Activated CD4-positive, alpha-beta T cell treated with anti-CD3 and anti-CD28 coated beads, Interleukin-2, amount 10 ng/mL, durations not matched to agents 7 days and 5 days (primary cell): ENCODE measurements at regions not wholly inside any gene's neighbourhood (a gene's known extent, or its start where the extent isn't known, plus 50 kb on each side); places are given as distances from the start of the nearest gene placed in this dataset.
"Not testable (repeated sequence)": the region's sequence is repeated elsewhere in the genome, so short reads cannot be mapped to it uniquely, and the experiment has no call there.

Experiments
- CTCF ChIA-PET: fragments of 350-600 bp; sonication (Branson Sonifier 250); formaldehyde crosslinking; loops from one replicate; lab custom pipeline; 2021; ENCODE audit warnings: antibody characterized with exemption; lab: Charles Lee
- POLR2A ChIA-PET: fragments of 350-600 bp; sonication (Branson Sonifier 250); formaldehyde crosslinking; loops from one replicate; lab custom pipeline; 2021; ENCODE audit warnings: antibody characterized with exemption; lab: Charles Lee
- DNase-seq: peaks from one replicate; pipeline ENCODE4 v3.0.0-alpha.2; 2020
- H3K27ac Mint-ChIP-seq: one replicate; pipeline ENCODE4 v1.8.0; 2021; ENCODE audit warnings: mild to moderate bottlenecking, moderate library complexity, mixed read lengths
- H3K27me3 Mint-ChIP-seq: one replicate; pipeline ENCODE4 v1.8.0; 2021; ENCODE audit warnings: mixed read lengths
- H3K36me3 Mint-ChIP-seq: one replicate; pipeline ENCODE4 v1.8.0; 2021; ENCODE audit warnings: low read depth, mixed read lengths
- H3K4me1 Mint-ChIP-seq: one replicate; pipeline ENCODE4 v1.8.0; 2021; ENCODE audit warnings: mixed read lengths
- H3K4me3 Mint-ChIP-seq: one replicate; pipeline ENCODE4 v1.8.0; 2021; ENCODE audit warnings: mild to moderate bottlenecking, moderate library complexity, mixed read lengths
- H3K9me3 Mint-ChIP-seq: one replicate; pipeline ENCODE4 v1.8.0; 2021; ENCODE audit warnings: mixed read lengths

DNA sequence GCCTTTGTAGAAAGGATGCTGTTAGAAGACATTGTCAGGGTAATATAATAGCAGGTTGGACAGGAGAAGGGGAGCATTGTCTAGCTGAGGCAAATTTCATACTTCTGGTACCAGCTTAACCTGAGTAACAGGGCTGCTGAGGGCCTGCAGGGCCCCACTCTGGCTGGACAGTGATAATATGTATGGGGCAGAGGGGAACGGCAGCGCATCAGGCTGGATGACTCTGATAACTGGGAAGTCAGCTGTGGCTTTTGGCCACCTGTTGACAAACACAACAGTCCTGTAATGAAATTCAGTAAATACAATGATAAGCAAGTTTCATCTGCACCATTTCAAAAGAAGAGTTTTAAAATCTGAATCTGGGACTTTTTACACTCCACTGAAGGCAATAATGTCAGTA is 259.9 kb upstream of the CNR1 start:
- POLR2A ChIA-PET = no interaction called here
- H3K27me3 Mint-ChIP-seq = peaks cover 3% of the 10 kb centered on the region
- no peaks in the 10 kb centered on the region for H3K9me3 Mint-ChIP-seq
- no peaks in the 10 kb centered on the region for H3K36me3 Mint-ChIP-seq
- CTCF ChIA-PET = no interaction called here
- H3K27ac Mint-ChIP-seq = no peak overlapping the region
- no peak for DNase-seq
- H3K4me3 Mint-ChIP-seq = no peak overlapping the region
- H3K4me1 Mint-ChIP-seq = no peaks in the 10 kb centered on the region

DNA sequence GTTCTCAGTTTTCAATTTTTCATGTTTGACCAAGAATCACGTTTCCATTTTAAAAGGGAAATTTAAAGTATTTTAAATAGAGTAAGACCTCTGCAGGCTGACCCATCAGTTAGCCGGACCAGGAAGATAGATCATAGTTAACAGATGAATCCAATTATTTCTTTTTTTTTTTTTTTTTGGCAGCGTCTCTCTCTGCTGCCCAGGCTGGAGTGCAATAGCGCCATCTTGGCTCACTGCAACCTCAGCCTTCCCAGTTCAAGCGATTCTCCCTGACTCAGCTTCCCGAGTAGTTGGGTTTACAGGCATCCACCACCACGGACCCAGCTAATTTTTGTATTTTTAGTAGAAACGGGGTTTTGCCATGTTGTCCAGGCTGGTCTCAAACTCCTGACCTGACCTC is 256.7 kb upstream of the CNR1 start:
- ChIA-PET CTCF (no interaction called here), POLR2A (no interaction called here)
- H3K36me3 Mint-ChIP-seq = no peaks in the 10 kb centered on the region
- peaks cover 4% of the 10 kb centered on the region for H3K9me3 Mint-ChIP-seq
- DNase-seq = no peak
- no peaks in the 10 kb centered on the region for H3K4me1 Mint-ChIP-seq
- H3K27ac Mint-ChIP-seq = no peak overlapping the region
- peaks cover 2% of the 10 kb centered on the region for H3K27me3 Mint-ChIP-seq
- no peak overlapping the region for H3K4me3 Mint-ChIP-seq

DNA sequence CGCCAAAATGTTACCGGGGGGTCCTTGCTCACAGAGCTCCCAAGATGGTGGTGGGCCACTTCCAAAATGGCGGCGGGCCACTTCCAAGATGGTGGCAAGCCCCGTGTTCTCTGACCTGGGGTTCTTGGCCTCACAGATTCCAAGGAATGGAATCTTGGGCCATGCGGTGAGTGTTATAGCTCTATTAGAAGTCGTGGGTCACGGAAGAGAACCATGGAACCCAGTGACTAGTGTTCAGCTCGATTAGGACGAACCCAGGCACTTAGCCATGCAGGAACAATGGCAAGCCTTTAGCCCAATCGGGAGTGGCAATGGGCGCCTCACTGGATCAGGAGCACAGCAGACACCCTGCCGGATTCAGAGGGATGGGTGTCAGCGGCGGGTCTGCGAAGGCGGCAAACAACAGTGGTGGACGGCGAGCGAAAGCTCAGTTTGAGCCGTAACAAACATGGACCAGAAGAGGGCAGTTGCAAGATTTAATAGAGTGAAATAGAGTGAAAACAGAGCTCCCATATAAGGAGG is 254.9 kb upstream of the CNR1 start:
- H3K9me3 Mint-ChIP-seq, CTCF ChIA-PET, POLR2A ChIA-PET, H3K4me1 Mint-ChIP-seq, H3K27ac Mint-ChIP-seq, DNase-seq, H3K4me3 Mint-ChIP-seq, H3K27me3 Mint-ChIP-seq, H3K36me3 Mint-ChIP-seq: not testable (repeated sequence)

DNA sequence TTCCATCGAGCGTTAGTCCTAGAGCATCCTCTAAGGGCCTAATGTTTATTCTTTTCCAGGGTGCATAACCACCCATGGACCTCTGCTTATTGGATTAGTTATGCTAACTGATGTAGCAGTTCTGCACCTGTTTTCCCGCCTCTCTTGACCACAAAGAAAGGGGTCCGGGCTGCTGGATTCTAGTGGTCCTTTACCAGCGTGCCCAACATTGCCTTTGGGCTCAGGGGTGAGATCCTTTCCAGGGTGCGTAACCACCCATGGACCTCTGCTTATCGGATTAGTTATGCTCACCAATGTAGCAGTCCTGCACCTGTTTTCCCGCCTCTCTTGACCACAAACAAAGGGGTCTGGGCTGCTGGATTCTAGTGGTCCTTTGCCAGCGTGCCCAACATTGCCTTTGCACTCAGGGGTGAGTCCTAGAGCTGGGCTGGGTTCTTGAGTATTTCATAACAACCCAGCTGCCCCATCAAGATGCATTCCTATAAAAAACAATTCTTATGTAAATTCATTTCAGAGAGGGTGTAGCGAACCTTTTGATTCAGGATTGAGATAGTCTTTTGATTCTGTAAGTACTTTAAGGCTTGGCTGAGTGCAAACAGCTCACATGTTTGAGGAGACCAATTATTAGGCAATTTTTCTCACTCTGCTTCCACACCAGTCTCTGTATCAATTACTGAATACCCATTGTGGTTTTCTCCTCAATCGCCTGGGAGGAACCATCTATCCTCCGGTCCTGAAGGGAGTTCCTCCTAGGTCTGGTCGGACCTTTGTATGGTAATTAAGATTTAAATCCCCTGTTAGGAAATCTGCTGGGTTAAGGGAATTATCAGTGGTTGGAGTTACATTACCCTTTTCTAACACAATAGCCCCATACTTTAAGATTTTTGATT is 253.0 kb upstream of the CNR1 start:
- H3K4me1 Mint-ChIP-seq, POLR2A ChIA-PET, H3K9me3 Mint-ChIP-seq, DNase-seq, H3K27me3 Mint-ChIP-seq, H3K4me3 Mint-ChIP-seq, H3K36me3 Mint-ChIP-seq, H3K27ac Mint-ChIP-seq, CTCF ChIA-PET: not testable (repeated sequence)

DNA sequence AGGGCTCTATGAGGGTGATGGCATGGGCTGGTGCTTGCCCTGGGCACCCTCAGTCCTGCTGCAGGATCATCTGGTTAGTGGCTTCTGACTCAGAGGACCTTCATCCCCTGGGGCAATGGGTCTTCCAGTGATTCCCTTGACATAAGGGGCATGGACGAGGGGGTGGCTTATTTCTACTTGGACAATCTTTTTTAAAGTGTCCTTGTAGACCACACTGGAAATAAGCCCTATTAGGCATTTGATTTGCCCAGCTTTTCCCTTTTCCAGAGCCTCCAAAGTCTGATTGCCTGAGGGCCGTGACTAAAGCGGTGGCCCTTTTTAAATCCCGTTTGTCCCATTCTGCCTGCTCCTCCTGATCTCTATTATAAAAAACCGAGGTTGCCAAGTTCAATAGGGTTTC is 251.2 kb upstream of the CNR1 start:
- DNase-seq, H3K4me3 Mint-ChIP-seq, POLR2A ChIA-PET, H3K27me3 Mint-ChIP-seq, H3K27ac Mint-ChIP-seq, H3K36me3 Mint-ChIP-seq, H3K4me1 Mint-ChIP-seq, H3K9me3 Mint-ChIP-seq, CTCF ChIA-PET: not testable (repeated sequence)

DNA sequence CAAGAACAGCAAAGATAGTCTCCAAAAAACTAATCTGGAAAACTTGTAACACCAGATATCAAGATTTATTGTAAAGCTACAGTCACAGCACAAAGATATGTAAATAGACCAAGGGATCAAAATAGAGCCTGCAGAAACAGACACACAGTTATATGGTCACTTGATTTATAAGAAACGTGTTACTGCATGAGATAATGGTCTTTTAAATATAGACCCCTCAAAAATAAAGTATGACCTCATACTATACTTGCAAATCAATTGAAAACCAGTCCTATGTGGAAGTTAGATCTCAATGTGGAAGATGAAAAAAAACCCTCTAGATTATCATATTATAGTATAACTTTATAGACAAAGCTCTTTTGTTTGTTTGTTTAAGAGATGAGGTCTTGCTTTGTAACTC is 247.3 kb upstream of the CNR1 start:
- POLR2A ChIA-PET = no interaction called here
- Mint-ChIP-seq H3K4me1 (no peaks in the 10 kb centered on the region), H3K27ac (no peak overlapping the region), H3K9me3 (no peaks in the 10 kb centered on the region), H3K36me3 (no peaks in the 10 kb centered on the region), H3K4me3 (no peak overlapping the region), H3K27me3 (no peaks in the 10 kb centered on the region)
- CTCF ChIA-PET = no interaction called here
- no peak for DNase-seq

DNA sequence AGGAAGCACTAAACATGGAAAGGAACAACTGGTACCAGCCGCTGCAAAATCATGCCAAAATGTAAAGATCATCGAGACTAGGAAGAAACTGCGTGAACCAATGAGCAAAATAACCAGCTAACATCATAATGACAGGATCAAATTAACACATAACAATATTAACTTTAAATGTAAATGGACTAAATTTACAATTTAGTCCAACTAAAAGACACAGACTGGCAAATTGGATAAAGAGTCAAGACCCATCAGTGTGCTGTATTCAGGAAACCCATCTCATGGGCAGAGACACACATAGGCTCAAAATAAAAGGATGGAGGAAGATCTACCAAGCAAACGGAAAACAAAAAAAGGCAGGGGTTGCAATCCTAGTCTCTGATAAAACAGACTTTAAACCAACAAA is 242.2 kb upstream of the CNR1 start:
- H3K27me3 Mint-ChIP-seq, H3K36me3 Mint-ChIP-seq, CTCF ChIA-PET, H3K4me1 Mint-ChIP-seq, H3K27ac Mint-ChIP-seq, POLR2A ChIA-PET, DNase-seq, H3K9me3 Mint-ChIP-seq, H3K4me3 Mint-ChIP-seq: not testable (repeated sequence)

DNA sequence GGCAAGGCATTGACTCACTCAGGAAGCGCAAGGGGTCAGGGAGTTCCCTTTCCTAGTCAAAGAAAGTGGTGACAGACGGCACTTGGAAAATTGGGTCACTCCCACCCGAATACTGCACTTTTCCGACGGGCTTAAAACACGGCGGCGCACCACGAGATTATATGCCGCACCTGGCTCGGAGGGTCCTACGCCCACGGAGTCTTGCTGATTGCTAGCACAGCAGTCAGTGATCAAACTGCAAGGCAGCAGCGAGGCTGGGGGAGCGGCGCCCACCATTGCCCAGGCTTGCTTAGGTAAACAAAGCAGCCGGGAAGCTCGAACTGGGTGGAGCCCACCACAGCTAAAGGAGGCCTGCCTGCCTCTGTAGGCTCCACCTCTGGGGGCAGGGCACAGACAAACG is 240.5 kb upstream of the CNR1 start:
- CTCF ChIA-PET, H3K27ac Mint-ChIP-seq, H3K27me3 Mint-ChIP-seq, H3K4me1 Mint-ChIP-seq, POLR2A ChIA-PET, H3K9me3 Mint-ChIP-seq, H3K4me3 Mint-ChIP-seq, DNase-seq, H3K36me3 Mint-ChIP-seq: not testable (repeated sequence)

DNA sequence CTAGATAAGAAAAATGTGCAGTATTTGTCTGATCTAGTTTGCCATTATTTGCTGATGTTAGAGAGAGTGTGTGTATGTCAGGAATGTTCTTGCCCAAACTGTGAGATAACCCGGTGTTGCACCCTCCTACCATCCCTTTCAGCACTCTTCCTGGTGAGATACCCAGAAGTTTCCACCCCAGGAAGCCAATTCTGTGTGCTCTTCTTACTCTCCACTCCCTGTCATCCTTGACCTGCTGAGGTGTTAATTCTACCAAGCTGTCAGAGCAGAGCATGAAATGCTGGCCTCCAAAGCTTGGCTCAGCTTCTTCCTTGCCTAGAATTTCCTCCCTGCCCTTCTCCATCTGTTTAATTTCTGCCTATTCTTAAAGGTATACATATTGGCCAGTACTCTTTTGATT is 237.3 kb upstream of the CNR1 start:
- H3K4me1 Mint-ChIP-seq = no peaks in the 10 kb centered on the region
- H3K4me3 Mint-ChIP-seq = no peak overlapping the region
- DNase-seq = no peak
- H3K36me3 Mint-ChIP-seq = no peaks in the 10 kb centered on the region
- no peak overlapping the region for H3K27ac Mint-ChIP-seq
- H3K9me3 Mint-ChIP-seq = no peaks in the 10 kb centered on the region
- POLR2A ChIA-PET = no interaction called here
- H3K27me3 Mint-ChIP-seq = no peaks in the 10 kb centered on the region
- CTCF ChIA-PET = no interaction called here

DNA sequence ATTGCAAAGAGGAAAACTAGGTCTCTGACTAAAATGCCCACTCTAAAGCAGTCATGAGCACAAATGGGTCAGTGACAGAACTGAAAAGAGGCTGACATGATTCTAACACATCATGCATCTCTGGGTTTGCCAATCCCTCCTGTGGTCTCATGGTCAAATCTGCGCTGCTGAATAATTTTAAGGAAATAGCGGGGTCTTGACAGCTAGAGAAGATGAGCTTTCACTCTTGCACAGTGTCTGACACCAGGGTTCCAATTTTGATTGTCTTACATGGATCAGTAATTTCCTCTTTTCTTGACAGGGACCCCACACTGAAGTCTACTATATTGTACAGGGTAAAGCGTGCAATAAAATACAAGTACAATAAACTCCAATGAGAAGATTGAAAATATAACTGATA is 236.8 kb upstream of the CNR1 start:
- CTCF ChIA-PET = no interaction called here
- Mint-ChIP-seq H3K9me3 (no peaks in the 10 kb centered on the region), H3K27ac (no peak overlapping the region), H3K4me3 (no peak overlapping the region), H3K36me3 (no peaks in the 10 kb centered on the region), H3K4me1 (no peaks in the 10 kb centered on the region), H3K27me3 (no peaks in the 10 kb centered on the region)
- POLR2A ChIA-PET = no interaction called here
- DNase-seq = no peak

DNA sequence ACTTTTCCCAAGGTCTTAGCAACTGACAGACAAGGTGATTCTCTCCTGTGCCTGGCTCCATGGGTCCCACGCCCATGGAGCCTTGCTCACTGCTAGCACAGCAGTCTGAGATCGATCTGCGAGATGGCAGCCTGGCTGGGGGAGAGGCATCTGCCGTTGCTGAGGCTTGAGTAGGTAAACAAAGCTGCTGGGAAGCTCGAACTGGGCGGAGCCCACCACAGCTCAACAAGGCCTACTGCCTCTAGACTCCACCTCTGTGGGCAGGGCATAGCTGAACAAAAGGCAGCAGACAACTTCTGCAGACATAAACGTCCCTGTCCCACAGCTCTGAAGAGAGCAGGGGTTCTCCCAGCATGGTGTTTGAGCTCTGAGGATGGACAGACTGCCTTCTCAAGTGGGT is 224.9 kb upstream of the CNR1 start:
- H3K27ac Mint-ChIP-seq, DNase-seq, H3K4me1 Mint-ChIP-seq, H3K4me3 Mint-ChIP-seq, H3K9me3 Mint-ChIP-seq, H3K36me3 Mint-ChIP-seq, POLR2A ChIA-PET, CTCF ChIA-PET, H3K27me3 Mint-ChIP-seq: not testable (repeated sequence)

DNA sequence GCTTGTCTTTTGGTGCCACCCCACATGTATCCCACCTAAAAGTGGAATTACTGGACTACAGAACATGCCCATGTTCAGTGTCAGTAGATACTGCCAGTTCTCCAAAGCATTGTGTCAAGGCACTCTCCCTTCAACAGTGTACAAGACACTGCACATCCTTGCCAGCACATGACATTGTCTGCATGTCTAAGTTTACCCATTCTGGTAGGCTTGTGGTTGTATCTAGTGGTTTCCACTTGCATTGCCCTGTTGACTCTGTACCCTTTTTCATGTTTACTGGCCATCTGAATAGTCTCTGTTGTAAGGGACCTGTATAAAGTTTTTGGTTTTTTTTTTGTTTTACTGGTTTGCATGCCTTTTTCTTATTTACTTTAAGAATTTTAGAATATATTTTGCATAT is 222.4 kb upstream of the CNR1 start:
- ChIA-PET POLR2A (no interaction called here), CTCF (no interaction called here)
- no peak overlapping the region for H3K4me3 Mint-ChIP-seq
- H3K36me3 Mint-ChIP-seq = no peaks in the 10 kb centered on the region
- peaks cover 2% of the 10 kb centered on the region for H3K9me3 Mint-ChIP-seq
- no peaks in the 10 kb centered on the region for H3K27me3 Mint-ChIP-seq
- no peaks in the 10 kb centered on the region for H3K4me1 Mint-ChIP-seq
- H3K27ac Mint-ChIP-seq = no peak overlapping the region
- DNase-seq = no peak

DNA sequence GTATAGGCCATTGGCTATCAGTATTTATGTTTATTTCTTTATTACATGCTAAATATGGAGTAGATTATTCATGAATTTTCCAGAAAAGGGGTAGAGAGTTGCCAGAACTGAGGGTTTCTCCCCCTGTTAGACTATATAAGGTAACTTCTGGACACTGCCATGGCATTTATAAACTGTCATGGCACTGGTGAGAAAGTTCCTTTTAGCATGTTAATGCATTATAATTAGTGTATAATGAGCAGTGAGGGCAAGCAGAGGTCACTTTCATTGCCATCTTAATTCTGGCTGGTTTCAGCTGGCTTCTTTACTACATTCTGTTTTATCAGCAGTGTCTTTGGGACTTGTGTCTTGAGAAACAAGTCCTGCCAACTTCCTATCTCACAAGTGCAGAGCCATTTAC is 220.0 kb upstream of the CNR1 start:
- Mint-ChIP-seq H3K27me3 (no peaks in the 10 kb centered on the region), H3K4me3 (no peak overlapping the region), H3K9me3 (peaks cover 2% of the 10 kb centered on the region), H3K27ac (no peak overlapping the region), H3K4me1 (no peaks in the 10 kb centered on the region), H3K36me3 (no peaks in the 10 kb centered on the region)
- DNase-seq = no peak
- CTCF ChIA-PET = no interaction called here
- POLR2A ChIA-PET = no interaction called here

DNA sequence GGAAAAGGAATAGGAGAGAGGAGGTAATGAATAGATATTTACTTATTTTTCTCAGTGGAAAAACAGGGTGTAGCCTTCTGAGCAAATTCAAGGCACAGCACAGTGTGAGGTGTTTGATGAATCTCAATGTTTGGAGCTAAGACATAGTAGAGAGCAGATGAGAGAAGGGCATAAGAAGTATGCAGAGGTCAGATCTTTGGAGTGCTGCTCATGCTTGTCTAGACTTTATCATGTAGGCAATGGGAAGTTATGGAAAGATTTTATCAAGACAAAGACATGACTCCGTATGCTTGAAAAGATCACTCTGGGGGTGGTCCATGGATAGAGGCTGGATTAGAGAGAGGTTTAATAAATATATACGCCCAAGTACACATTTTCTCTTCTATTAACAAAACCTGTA is 217.0 kb upstream of the CNR1 start:
- no peak for DNase-seq
- ChIA-PET CTCF (interaction anchor here (0.6 kb wide), 1 partner anchor 17 kb away, joined by 3 read pairs; no protein-coding TSS in a partner anchor), POLR2A (no interaction called here)
- Mint-ChIP-seq H3K4me1 (no peaks in the 10 kb centered on the region), H3K27ac (no peak overlapping the region), H3K27me3 (no peaks in the 10 kb centered on the region), H3K9me3 (no peaks in the 10 kb centered on the region), H3K36me3 (no peaks in the 10 kb centered on the region), H3K4me3 (no peak overlapping the region)
